Osteoblast (primary cell): ENCODE measurements at regions not wholly inside any gene's neighbourhood (a gene's known extent, or its start where the extent isn't known, plus 50 kb on each side); places are given as distances from the start of the nearest gene placed in this dataset.

Experiments
- DNase-seq: peaks from one replicate; pipeline ENCODE4 v3.0.0; 2011; ENCODE audit warnings: low spot score, mixed read lengths; ENCODE audit not compliant: insufficient read length; ENCODE audit errors: missing footprints
- H2AFZ ChIP-seq: 2 replicates; pipeline ENCODE4 v1.6.0; 2011; ENCODE audit warnings: mild to moderate bottlenecking, low read length
- H3K27ac ChIP-seq: 2 replicates; pipeline ENCODE4 v1.5.1; 2011; ENCODE audit warnings: mild to moderate bottlenecking, low read depth, low read length, moderate library complexity
- H3K27me3 ChIP-seq: 2 replicates; pipeline ENCODE4 v1.6.0; 2012; ENCODE audit warnings: mild to moderate bottlenecking, control low read depth, inconsistent platforms, low read length, moderate library complexity; ENCODE audit not compliant: insufficient read depth
- H3K36me3 ChIP-seq: 2 replicates; pipeline ENCODE4 v1.5.1; 2011; ENCODE audit warnings: mild to moderate bottlenecking, low read length, control low read depth, moderate library complexity; ENCODE audit not compliant: insufficient read depth
- H3K4me1 ChIP-seq: 2 replicates; pipeline ENCODE4 v1.5.1; 2011; ENCODE audit warnings: mild to moderate bottlenecking, low read length, control low read depth, moderate library complexity; ENCODE audit not compliant: insufficient read depth
- H3K4me2 ChIP-seq: 2 replicates; pipeline ENCODE4 v1.6.0; 2011; ENCODE audit warnings: mild to moderate bottlenecking, low read length; ENCODE audit not compliant: insufficient read depth
- H3K4me3 ChIP-seq: fragments of 200-600 bp; sonication (generic); 3 replicates; pipeline ENCODE4 v1.5.1; 2012; ENCODE audit warnings: mild to moderate bottlenecking, low read length, inconsistent platforms; ENCODE audit not compliant: insufficient read depth
- H3K79me2 ChIP-seq: 2 replicates; pipeline ENCODE4 v1.6.0; 2012; ENCODE audit warnings: mild to moderate bottlenecking, low read length, control low read depth, inconsistent platforms; ENCODE audit not compliant: insufficient read depth
- H3K9me3 ChIP-seq: 2 replicates; pipeline ENCODE4 v1.5.1; 2011; ENCODE audit warnings: low read depth, low read length, control low read depth
- H4K20me1 ChIP-seq: 2 replicates; pipeline ENCODE4 v1.6.0; 2012; ENCODE audit warnings: mild to moderate bottlenecking, low read length, control low read depth; ENCODE audit not compliant: insufficient read depth
- CTCF ChIP-seq: IDR thresholded peaks from 2 replicates; pipeline ENCODE4 v1.5.1; 2011; ENCODE audit warnings: mild to moderate bottlenecking, low read depth, low read length, moderate library complexity; ENCODE audit errors: extremely low read depth

GRCh38 chr12:47306130-47306529, 226.4 kb upstream of the AMIGO2 start:
- no peak for DNase-seq
- no peak overlapping the region for H3K4me2 ChIP-seq
- H3K27me3 ChIP-seq, result no peaks in the 10 kb centered on the region
- no peak overlapping the region for H3K27ac ChIP-seq
- H3K36me3 ChIP-seq, result no peaks in the 10 kb centered on the region
- H2AFZ ChIP-seq, result no peak overlapping the region
- no peaks in the 10 kb centered on the region for H3K79me2 ChIP-seq
- no peaks in the 10 kb centered on the region for H3K9me3 ChIP-seq
- H3K4me3 ChIP-seq, result no peak overlapping the region
- peaks cover 22% of the 10 kb centered on the region for H3K4me1 ChIP-seq
- no peaks in the 10 kb centered on the region for H4K20me1 ChIP-seq
- TF ChIP-seq CTCF, result no peak

- DNase-seq, result no peak
- H3K4me3 ChIP-seq, result no peak overlapping the region
Observed at GRCh38 chr12:47305464-47305863, 225.7 kb upstream of the AMIGO2 start.

GRCh38 chr12:47303995-47304560, 224.3 kb upstream of the AMIGO2 start:
- H2AFZ ChIP-seq, result no peak overlapping the region
- H3K36me3 ChIP-seq, result no peaks in the 10 kb centered on the region
- peak overlapping the region; percentile 76 for H3K27ac ChIP-seq

More at GRCh38 chr12:47305464-47305863, 225.7 kb upstream of the AMIGO2 start:
- no peak overlapping the region for H3K4me2 ChIP-seq
- H3K4me1 ChIP-seq, result peaks cover 22% of the 10 kb centered on the region
- no peaks in the 10 kb centered on the region for H3K36me3 ChIP-seq
- no peak for TF ChIP-seq CTCF
- H4K20me1 ChIP-seq, result no peaks in the 10 kb centered on the region
- H3K27me3 ChIP-seq, result no peaks in the 10 kb centered on the region
- H3K27ac ChIP-seq, result no peak overlapping the region
- H2AFZ ChIP-seq, result no peak overlapping the region
- H3K9me3 ChIP-seq, result no peaks in the 10 kb centered on the region
- H3K79me2 ChIP-seq, result no peaks in the 10 kb centered on the region

GRCh38 chr12:47303207-47303606, 223.4 kb upstream of the AMIGO2 start:
- peak; percentile 73 for DNase-seq
- Histone ChIP-seq H3K36me3 (no peaks in the 10 kb centered on the region), H2AFZ (peak overlapping the region; percentile 60), H3K79me2 (no peaks in the 10 kb centered on the region), H4K20me1 (no peaks in the 10 kb centered on the region), H3K4me3 (no peak overlapping the region), H3K27ac (peak overlapping the region; percentile 76), H3K4me2 (no peak overlapping the region), H3K9me3 (no peaks in the 10 kb centered on the region), H3K27me3 (no peaks in the 10 kb centered on the region), H3K4me1 (peaks cover 22% of the 10 kb centered on the region)
- TF ChIP-seq CTCF, result no peak

More at GRCh38 chr12:47303995-47304560, 224.3 kb upstream of the AMIGO2 start:
- H4K20me1 ChIP-seq, result no peaks in the 10 kb centered on the region
- H3K4me1 ChIP-seq, result peaks cover 22% of the 10 kb centered on the region
- H3K27me3 ChIP-seq, result no peaks in the 10 kb centered on the region
- no peaks in the 10 kb centered on the region for H3K9me3 ChIP-seq
- H3K4me2 ChIP-seq, result no peak overlapping the region
- H3K4me3 ChIP-seq, result no peak overlapping the region
- no peaks in the 10 kb centered on the region for H3K79me2 ChIP-seq
- DNase-seq, result no peak
- no peak for TF ChIP-seq CTCF
